ENCODE measurements at regions not wholly inside any gene's neighbourhood (a gene's known extent, or its start where the extent isn't known, plus 50 kb on each side); places are given as distances from the start of the nearest gene placed in this dataset.

DNA sequence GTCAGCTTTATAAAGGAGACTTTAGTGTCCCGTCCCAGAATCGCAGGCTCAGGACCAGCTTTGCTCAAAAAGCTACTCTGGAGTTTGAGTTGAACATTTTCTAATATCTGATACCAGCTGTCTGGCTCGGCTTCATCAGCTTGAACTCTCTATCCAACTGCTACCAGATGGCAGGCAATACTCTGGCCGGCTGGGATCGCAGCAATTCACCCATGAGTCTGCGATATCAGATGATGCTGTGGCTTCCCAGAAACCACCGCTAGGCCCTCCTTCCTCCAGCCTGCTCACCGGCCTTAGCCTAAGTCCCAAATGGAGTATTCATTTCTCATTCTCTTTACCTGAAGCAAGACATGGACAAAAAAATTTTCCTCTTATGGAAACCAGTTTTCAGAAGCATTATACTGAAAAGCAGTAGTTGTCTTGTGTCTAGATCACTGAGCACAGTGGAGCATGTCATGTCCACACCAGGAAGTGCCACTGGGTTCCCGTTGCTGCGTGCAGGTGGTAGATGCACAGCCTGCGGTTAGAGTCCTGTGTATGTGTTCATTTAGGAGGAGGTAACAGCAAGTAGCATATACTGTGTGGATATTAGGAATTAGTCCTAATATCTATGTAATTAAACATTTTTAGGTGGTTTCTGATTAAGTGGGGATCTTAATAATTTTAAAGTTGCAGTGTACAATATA is 162.0 kb upstream of the SOX11 start:
- DNase-seq: no peak

GRCh38 chr2:5535301-5535700 is 156.9 kb upstream of the SOX11 start:
- DNase-seq: no peak

GRCh38 chr2:5537180-5537688 is 154.9 kb upstream of the SOX11 start:
- peak; percentile 8 for DNase-seq

DNA sequence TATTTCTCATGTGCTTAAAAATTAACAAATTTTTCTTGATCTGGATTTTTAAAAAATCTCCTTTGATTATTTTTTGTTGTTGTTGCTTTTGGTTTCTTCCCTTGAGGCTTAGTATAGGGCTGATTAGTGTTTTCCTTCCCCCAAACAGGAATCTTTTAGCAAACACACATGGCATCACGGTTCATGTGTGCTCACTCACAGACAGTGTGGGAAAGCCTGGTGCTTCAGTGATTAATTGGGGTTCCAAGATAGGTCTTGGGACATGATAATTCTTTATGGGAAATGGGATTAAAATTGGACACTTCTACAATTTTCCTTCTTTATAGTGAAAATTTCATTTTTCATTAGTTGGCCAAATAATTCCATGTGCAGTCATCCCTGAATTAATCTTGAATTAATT is 153.9 kb upstream of the SOX11 start:
- DNase-seq: no peak

- DNase-seq: no peak
Measured at GRCh38 chr2:5538772-5539171, 153.4 kb upstream of the SOX11 start.

- peak; percentile 14 for DNase-seq
Measured at GRCh38 chr2:5539282-5540165, 152.7 kb upstream of the SOX11 start.

- DNase-seq: no peak
Measured at GRCh38 chr2:5540856-5541255, 151.3 kb upstream of the SOX11 start.

GRCh38 chr2:5544205-5544786 is 147.9 kb upstream of the SOX11 start:
- no peak for DNase-seq

DNA sequence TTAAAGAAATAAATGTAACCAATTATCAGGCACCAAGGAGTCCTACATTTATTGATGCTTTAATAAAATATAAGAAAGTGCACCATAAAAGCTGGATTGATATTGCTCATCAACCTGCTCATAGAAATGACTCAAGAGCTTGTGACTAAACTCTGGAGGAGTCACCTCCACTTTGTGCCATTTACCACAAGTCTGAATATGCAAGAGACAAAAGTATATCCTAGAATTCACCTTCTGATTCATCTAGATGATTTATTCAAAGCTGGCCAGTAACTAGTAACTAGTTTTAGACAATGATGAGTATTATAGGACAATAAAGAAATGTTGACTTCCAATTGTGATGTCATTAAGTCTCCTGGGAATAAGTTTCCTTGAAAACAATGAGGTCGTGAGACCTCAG is 146.0 kb upstream of the SOX11 start:
- DNase-seq: no peak

- no peak for DNase-seq
Measured at GRCh38 chr2:5548991-5549715, 143.0 kb upstream of the SOX11 start.

- no peak for DNase-seq
Measured at GRCh38 chr2:5549771-5550170, 142.4 kb upstream of the SOX11 start.

DNA sequence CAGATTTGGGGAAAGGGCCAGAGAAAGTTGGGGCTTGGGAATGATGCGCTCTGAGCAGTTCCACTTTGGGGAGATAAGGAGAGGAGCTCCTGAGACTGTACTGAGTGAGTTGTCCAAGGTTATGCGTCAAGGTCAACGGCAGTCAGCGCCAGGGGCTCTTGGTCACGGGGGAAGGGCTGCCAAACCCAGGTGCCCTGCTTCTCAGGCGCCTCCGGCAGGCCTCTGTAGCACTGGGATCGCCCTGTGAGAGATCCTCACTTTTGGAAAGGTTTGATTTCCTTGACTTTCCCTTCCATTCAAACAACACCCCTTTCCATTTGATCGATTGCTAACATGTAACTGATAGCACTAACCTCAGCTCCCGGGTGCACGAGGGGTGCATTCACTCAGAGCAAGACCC is 136.5 kb upstream of the SOX11 start:
- no peak for DNase-seq

DNA sequence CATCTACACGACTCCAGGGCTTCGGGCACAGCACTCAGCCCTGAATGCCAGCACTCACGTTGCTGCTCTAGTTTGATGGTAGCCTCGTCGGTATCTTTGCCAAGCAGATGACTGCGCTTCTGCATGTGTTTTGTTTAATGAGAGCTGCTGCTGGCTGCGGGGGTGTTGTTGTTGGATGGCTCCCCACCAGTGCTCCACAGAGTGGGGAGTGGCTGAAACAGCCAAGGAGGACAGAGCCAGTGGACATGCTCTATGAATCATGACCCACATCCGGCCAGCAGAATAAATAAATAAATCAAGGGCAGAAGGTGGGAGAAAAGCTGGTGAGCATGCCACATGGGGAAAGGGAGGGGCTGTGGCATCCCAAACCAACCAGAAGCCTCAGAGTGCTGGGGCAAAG is 131.2 kb upstream of the SOX11 start:
- no peak for DNase-seq

GRCh38 chr2:5562426-5562825 is 129.8 kb upstream of the SOX11 start:
- no peak for DNase-seq

- no peak for DNase-seq
Measured at GRCh38 chr2:5562865-5563264, 129.3 kb upstream of the SOX11 start.

- DNase-seq: no peak
Measured at GRCh38 chr2:5563411-5563810, 128.8 kb upstream of the SOX11 start.

GRCh38 chr2:5569256-5569655 is 122.9 kb upstream of the SOX11 start:
- DNase-seq: no peak

DNA sequence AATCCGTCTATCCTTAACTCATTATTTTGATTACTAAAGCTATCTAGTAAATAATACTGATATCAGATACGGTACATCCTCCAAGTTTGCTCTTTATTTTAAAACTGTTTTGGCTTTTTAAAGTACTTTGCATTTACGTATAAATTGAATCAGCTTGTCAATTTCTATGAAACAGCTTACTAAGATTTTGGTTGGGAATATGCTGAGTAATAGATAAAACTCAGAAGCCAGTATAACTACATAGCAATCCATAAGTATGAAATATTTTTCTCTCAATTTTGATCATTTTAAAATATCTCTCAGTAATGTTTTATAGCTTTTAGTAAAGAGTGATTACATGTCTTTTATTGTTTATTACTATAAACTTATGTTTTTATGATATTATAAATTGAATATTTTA is 116.2 kb upstream of the SOX11 start:
- no peak for DNase-seq

DNA sequence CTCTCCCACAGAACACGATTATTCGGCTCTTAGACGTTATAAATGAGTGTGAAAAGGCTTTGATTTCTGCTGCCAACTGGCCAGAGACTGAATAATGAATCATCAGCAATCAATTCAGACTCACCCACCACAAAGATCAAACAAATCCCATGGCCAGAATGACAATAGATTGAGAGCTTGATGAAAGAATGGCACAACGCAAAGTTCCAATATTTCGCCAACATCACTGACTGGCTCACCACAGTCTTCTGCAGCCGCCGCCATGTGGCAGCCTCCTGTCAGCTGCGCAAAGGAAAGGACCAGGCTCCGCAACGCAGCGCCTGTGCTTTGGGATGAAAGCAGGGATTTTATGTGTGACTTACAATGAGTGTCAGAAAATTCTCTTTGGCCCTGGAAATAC is 104.4 kb upstream of the SOX11 start:
- no peak for DNase-seq

- no peak for DNase-seq
Measured at GRCh38 chr2:5588601-5589000, 103.6 kb upstream of the SOX11 start.

GRCh38 chr2:5589183-5589582 is 103.0 kb upstream of the SOX11 start:
- no peak for DNase-seq

DNA sequence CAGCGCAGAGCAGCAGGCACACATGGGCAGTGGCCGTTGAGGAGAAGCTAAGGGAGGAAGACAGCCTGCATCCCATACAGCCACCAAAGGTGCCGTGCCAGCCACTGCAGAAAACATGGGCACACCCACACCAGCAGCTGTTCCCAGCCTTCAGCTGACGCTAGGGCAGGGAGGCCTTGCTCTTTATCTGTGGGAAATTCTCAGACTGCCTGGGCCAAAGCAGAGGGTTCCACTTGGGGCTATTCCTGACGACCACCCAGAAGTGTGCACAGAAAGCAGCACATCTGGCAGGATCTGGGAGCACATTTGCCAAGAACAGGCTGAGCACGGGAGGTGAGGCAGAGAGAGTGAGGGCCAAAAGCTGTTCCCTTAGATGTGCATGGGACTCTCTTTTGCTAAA is 101.3 kb upstream of the SOX11 start:
- no peak for DNase-seq

DNA sequence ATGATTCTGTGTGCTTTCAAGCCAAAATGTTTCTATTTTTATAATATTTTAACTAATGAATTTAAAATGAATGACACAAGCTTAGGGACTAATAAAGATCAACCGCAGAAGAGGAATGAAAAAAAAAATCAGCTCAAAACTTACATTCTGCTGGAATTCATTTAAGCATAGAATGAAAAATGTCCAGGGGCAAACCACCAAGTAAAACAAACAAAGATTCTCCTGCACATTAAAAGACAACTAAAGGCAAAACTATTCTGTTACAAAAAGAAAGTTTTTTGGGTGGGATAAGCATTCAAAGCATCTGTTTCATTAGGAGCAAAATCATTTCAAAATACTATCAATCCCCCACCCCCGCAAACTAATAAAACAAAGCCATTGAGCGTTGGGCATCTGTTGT is 99.3 kb upstream of the SOX11 start:
- DNase-seq: no peak

Data from RPMI8226 (cell line).